ENCODE measurements at regions not wholly inside any gene's neighbourhood (a gene's known extent, or its start where the extent isn't known, plus 50 kb on each side); places are given as distances from the start of the nearest gene placed in this dataset.

- in situ Hi-C loops (cut with HindIII; ENCODE audit: extremely low pct_ligation_motif_present, low pct_unique_long_range_greater_than_20kb): no loop called here
These were observed 184.9 kb upstream of the DPT start for GRCh38 chr1:168913711-168914463.

More at GRCh38 chr1:168913711-168914463, 184.9 kb upstream of the DPT start:
- H3K4me1 ChIP-seq (ENCODE audit: insufficient read depth, low read length): peaks cover 6% of the 10 kb centered on the region
- DNase-seq (ENCODE audit: low spot score) (no peak), FAIRE-seq (no peak), ATAC-seq (no peak)
- WGBS (ENCODE audit: low lambda C conversion rate): 49% methylated on average over 4 of the region's 4 CpGs
- TF ChIP-seq FOXO4 (CRISPR knock-in tag; conservative IDR thresholded peaks at IDR 0.05) (no peak), PHF21A (CRISPR knock-in tag; IDR thresholded peaks at IDR 0.05) (no peak), ADNP (CRISPR knock-in tag; IDR thresholded peaks at IDR 0.05) (no peak), NPAS2 (CRISPR knock-in tag; IDR thresholded peaks at IDR 0.05; ENCODE audit: borderline replicate concordance) (no peak), ZNF7 (CRISPR knock-in tag; IDR thresholded peaks at IDR 0.05) (no peak), CHCHD3 (CRISPR knock-in tag; IDR thresholded peaks at IDR 0.05) (no peak), ZNF800 (CRISPR knock-in tag; IDR thresholded peaks at IDR 0.05) (no peak), CBX5 (CRISPR knock-in tag; IDR thresholded peaks at IDR 0.05; ENCODE audit: borderline replicate concordance) (no peak)
- H3K4me3 ChIP-seq (replicated peaks in 1 of 3; ENCODE audit: insufficient read depth in 1 of 3, low read depth in 2 of 3, low read length in 3 of 3): no peak overlapping the region
- no peaks in the 10 kb centered on the region for H4K20me1 ChIP-seq (ENCODE audit: insufficient read depth, low read length)
- no peak overlapping the region for H3K27ac ChIP-seq (ENCODE audit: extremely low read length, insufficient read depth, low read length)
- ChIA-PET POLR2A (interaction anchor here (1.2 kb wide), 1 partner anchor 191 kb away, joined by 3 read pairs; no protein-coding TSS in a partner anchor), CTCF (ENCODE audit: low intra/inter-chr PET ratio, low total read pairs) (no interaction called here)
- H3K4me2 ChIP-seq (ENCODE audit: low read depth, low read length): no peak overlapping the region
- no peak overlapping the region for H3K9ac ChIP-seq (ENCODE audit: insufficient read depth, low read depth, low read length)
- H3K79me2 ChIP-seq (ENCODE audit: insufficient read depth, low read length): no peaks in the 10 kb centered on the region
- BruUV-seq (replicated peaks): no TSS peak
- H3K9me3 ChIP-seq (ENCODE audit: low read length): no peaks in the 10 kb centered on the region
- H3K27me3 ChIP-seq (ENCODE audit: control insufficient read depth in 1 of 2, insufficient read depth in 2 of 2, low read length in 2 of 2): no peaks in the 10 kb centered on the region; a peak in 1 of 5 replicates
- intact Hi-C loops (cut with micrococcal nuclease; ENCODE audit: unreplicated experiment): no loop called here
- H3K36me3 ChIP-seq (replicated peaks in 1 of 2; ENCODE audit: control insufficient read depth in 1 of 2, insufficient read depth in 2 of 2, low read length in 2 of 2): no peaks in the 10 kb centered on the region
- H2AFZ ChIP-seq (ENCODE audit: low read length): no peak overlapping the region
